SU-DHL-6 (cell line): ENCODE measurements at regions not wholly inside any gene's neighbourhood (a gene's known extent, or its start where the extent isn't known, plus 50 kb on each side); places are given as distances from the start of the nearest gene placed in this dataset.

Experiments
- EZH2phosphoT487 ChIP-seq: fragments of 200-600 bp; sonication (generic), shearing (Covaris generic); conservative IDR thresholded peaks from 2 replicates; pipeline ENCODE4 v1.6.1; 2018; ENCODE audit warnings: mild to moderate bottlenecking, antibody characterized with exemption, low read length, moderate library complexity, mixed read lengths
- TF ChIP-seq, protein P1 (sequence below): fragments of 200-600 bp; sonication (generic); IDR thresholded peaks from one replicate; pipeline ENCODE4 v1.5.1; 2017; ENCODE audit warnings: antibody characterized with exemption, mild to moderate bottlenecking, low read length, moderate library complexity; ENCODE audit not compliant: insufficient read depth, poor library complexity, severe bottlenecking

- TF ChIP-seq, protein P1, sequence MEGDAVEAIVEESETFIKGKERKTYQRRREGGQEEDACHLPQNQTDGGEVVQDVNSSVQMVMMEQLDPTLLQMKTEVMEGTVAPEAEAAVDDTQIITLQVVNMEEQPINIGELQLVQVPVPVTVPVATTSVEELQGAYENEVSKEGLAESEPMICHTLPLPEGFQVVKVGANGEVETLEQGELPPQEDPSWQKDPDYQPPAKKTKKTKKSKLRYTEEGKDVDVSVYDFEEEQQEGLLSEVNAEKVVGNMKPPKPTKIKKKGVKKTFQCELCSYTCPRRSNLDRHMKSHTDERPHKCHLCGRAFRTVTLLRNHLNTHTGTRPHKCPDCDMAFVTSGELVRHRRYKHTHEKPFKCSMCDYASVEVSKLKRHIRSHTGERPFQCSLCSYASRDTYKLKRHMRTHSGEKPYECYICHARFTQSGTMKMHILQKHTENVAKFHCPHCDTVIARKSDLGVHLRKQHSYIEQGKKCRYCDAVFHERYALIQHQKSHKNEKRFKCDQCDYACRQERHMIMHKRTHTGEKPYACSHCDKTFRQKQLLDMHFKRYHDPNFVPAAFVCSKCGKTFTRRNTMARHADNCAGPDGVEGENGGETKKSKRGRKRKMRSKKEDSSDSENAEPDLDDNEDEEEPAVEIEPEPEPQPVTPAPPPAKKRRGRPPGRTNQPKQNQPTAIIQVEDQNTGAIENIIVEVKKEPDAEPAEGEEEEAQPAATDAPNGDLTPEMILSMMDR: no peak
- no peak for TF ChIP-seq EZH2phosphoT487
These were observed 193.6 kb upstream of the STARD13 start for GRCh38 chr13:33479105-33479504.
